Epithelial cell of esophagus (primary cell): ENCODE measurements at regions not wholly inside any gene's neighbourhood (a gene's known extent, or its start where the extent isn't known, plus 50 kb on each side); places are given as distances from the start of the nearest gene placed in this dataset.

ENCODE experiments used
- DNase-seq: peaks from one replicate; pipeline ENCODE4 v3.0.0; 2010; ENCODE audit warnings: low read depth
- H3K4me3 ChIP-seq: 2 replicates; pipeline ENCODE4 v1.5.1; 2011; ENCODE audit warnings: mild to moderate bottlenecking, low read length, control low read depth
- TF ChIP-seq, protein P1 (sequence below): IDR thresholded peaks from 2 replicates; pipeline ENCODE4 v1.5.1; 2011; ENCODE audit warnings: low read depth, mild to moderate bottlenecking, low read length, control low read depth, inconsistent platforms; ENCODE audit not compliant: insufficient read depth; ENCODE audit errors: missing control alignments

DNA sequence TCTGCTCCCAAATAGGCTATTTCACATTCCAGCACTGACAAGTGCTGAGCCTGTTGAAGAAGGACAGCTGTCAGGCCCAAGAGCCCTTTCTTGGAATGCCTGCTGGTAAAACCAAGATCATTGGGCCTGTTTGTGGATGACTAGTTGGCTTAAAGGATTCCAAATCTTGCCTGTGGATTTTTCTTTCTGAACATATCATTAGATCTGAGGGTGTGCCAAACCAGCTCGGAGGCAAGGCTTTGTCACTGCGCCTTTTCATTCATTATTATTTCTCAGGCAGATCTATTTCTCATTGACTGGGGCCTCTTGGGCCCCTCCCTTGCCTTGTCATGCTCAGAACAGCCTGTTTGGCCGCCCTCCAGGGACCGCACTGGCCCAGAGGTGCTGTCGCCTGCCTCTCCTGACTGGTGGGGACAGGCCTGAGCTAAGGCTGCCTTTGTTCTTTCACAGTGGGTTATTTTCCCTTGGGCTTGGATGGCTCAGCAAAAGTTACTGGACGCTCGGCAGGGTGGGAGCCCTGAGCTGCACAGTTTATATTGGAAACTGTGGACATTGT is 222.7 kb upstream of the SESN3 start:
- TF ChIP-seq, protein P1, sequence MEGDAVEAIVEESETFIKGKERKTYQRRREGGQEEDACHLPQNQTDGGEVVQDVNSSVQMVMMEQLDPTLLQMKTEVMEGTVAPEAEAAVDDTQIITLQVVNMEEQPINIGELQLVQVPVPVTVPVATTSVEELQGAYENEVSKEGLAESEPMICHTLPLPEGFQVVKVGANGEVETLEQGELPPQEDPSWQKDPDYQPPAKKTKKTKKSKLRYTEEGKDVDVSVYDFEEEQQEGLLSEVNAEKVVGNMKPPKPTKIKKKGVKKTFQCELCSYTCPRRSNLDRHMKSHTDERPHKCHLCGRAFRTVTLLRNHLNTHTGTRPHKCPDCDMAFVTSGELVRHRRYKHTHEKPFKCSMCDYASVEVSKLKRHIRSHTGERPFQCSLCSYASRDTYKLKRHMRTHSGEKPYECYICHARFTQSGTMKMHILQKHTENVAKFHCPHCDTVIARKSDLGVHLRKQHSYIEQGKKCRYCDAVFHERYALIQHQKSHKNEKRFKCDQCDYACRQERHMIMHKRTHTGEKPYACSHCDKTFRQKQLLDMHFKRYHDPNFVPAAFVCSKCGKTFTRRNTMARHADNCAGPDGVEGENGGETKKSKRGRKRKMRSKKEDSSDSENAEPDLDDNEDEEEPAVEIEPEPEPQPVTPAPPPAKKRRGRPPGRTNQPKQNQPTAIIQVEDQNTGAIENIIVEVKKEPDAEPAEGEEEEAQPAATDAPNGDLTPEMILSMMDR = no peak
- H3K4me3 ChIP-seq = no peak overlapping the region
- peak; percentile 87 for DNase-seq

DNA sequence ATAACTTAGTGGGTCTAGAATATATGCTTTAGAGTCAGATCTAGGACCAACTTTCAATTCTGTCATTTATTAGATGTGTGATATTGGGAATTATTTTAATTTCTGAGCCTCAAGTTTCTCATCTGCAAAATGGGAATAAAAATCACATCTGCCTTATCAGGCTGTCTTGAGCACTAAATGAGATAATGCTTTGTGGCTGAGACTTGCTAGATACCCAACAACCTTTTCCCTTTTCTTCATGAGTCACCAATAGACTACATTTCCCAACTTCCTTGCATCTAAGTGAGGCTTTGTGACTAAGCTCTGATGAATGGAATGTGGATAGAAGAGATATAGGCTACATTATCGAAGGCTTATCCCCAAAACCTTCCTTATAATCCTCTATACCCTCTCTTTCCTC is 220.7 kb upstream of the SESN3 start:
- peak; percentile 94 for DNase-seq
- H3K4me3 ChIP-seq = no peak overlapping the region
- TF ChIP-seq, protein P1 = no peak

DNA sequence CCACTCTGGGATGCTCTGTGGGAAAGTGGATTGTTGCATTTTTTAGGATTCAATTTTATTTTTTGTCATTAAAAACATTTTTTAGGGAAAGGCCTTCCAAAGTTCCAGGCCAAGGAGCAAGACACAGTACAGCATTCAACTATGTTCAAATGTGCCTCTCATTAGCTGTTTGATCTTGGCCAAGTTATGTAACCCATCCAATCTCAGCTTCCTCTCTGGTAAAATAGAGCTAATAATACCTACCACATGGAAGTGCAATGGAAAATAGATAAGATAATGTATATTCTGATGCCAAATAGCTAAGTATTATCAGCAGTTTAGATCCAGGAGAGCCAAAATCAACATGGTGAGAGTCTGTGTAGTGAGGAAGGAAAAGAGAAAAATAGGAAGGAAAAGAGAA is 220.3 kb upstream of the SESN3 start:
- DNase-seq = no peak
- TF ChIP-seq, protein P1 = no peak
- no peak overlapping the region for H3K4me3 ChIP-seq

DNA sequence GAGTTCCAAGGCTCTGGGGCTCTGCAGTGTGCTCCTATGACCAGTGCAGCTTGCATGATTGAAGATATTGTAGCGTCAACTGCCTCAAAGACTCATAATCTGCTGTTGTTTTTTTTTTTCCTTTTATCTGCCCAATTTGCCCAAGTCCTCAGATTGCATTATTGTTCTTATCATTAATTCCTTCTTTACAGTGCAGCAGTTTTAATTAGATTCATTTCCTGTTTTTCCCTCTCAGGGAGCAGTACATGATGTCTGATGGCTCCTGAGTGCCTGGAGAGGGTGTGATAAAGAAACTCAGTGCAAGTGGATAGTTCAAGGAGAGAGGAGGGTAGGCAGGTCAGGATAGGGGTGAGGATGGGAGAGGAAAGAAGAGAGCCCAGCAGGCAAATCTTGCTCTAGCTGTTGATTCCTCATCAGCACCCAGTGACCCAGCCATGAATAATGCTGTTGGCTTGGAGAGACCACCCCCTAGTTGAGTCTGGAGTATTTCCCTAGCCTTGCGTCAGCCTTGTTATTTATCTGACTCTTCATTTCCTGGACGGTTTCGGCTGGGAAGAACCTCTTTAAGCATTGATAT is 219.6 kb upstream of the SESN3 start:
- no peak overlapping the region for H3K4me3 ChIP-seq
- TF ChIP-seq, protein P1 = no peak
- DNase-seq = no peak

DNA sequence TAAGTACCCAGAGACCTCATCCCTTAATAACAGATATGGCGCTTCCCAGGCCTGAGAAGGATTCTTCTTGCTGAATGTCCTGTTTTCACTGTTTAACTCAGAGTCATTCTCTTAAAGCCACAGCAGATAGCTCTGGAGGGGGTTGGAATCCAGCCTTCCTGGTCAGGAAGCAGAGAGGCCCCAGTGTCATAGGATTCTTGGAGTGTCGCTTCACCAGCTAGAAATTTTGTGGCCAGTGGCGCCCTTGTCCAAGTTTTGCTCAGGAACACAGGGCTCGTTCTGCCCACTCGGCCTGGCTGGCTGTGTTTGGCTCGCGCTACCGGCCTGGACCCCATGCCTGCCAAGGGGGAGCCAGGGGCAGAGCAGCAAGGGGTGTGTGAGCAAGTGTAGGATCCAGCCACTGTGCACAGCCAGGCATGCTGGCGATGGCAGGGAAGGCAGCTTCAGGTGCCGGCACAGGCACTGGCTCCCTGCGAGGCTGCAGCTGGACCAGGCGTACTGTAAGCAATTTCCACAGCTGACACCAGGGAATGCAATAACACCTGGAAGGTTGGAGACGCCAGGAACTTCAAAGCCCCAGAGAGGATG is 214.8 kb upstream of the SESN3 start:
- TF ChIP-seq, protein P1 = no peak
- no peak overlapping the region for H3K4me3 ChIP-seq
- no peak for DNase-seq

DNA sequence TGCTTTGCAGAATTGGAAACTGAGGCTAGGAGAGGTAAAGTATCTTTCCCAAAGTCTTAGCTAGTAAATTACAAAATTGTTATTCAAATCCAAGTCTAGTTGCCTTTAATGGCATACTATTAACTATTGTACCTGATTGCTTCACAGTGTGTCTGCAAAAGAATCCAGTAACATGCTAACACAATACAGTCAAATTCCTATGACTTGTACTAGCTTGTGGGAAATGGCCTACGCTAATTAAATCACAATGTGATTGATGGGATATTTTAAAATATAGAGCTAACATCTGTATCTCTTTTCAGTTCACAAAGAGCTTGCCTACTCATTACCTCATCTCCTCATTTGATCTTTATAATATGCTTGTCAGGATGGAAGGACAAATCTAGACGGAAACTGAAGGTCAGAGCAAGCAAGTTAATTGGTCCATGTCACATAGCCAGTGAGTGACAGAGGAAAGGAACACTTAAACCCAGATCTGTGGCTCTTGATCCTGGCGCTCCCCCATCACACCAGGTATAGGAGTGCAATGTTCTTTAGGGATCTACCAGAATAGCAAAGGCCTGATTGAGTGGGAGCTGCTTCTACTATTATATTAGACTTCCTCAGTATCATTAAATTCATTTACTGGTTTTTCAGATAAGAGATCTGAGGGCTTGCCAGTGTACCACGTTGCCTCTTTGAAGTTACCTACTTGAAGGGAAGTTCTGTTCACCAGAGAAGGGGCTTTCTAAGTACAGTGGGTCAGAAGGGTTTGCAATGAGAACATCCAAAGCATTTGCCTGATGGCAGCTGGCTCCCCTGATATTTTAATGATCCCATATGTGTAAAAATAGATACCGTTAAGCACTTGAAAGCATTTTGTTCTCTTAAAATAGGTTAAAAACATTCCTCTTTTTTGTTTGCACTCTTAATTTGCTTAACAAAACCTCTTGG is 213.6 kb upstream of the SESN3 start:
- TF ChIP-seq, protein P1 = no peak

More for the DNA sequence above, 213.6 kb upstream of the SESN3 start:
- H3K4me3 ChIP-seq = no peak overlapping the region
- DNase-seq = peak; percentile 85
